ENCODE measurements at regions not wholly inside any gene's neighbourhood (a gene's known extent, or its start where the extent isn't known, plus 50 kb on each side); places are given as distances from the start of the nearest gene placed in this dataset.
"Not testable (repeated sequence)": the region's sequence is repeated elsewhere in the genome, so short reads cannot be mapped to it uniquely, and the experiment has no call there.

DNA sequence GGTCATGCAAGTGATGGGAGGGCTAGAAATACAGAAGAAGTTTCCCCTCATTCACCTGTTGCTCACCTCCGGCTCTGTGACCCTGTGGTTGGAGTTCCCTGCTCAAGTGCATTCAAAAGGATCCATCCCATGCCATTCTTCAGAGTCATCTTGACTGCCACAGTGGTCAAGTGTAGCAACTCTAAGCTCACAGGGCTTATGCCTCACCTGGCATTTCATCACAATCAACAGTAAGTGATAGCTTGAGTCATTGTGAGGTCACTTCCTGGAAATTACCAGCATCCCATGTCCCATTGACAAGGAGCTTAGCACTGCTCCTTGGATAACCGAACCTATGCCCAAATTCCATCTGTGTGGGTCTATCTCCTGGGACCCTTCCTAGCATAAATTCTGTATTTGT, 55.6 kb downstream of the OR4C45 start:
- 0 to 60% (median 40%) methylated on average over 1 to 2 of the region's 2 CpGs; no CpG with 5 or more reads in 6 of the 10 experiments for WGBS, 10 experiments
- in situ Hi-C loops (cut with MboI; ENCODE audit: low pct_unique_long_range_greater_than_20kb in 2 of 9, low sequenced_read_pairs in 9 of 9, unreplicated experiment in 9 of 9) = loop anchor here in 1 of 9 experiments (25.0 kb wide), 1 partner anchor 249 kb away; no protein-coding TSS in a partner anchor

DNA sequence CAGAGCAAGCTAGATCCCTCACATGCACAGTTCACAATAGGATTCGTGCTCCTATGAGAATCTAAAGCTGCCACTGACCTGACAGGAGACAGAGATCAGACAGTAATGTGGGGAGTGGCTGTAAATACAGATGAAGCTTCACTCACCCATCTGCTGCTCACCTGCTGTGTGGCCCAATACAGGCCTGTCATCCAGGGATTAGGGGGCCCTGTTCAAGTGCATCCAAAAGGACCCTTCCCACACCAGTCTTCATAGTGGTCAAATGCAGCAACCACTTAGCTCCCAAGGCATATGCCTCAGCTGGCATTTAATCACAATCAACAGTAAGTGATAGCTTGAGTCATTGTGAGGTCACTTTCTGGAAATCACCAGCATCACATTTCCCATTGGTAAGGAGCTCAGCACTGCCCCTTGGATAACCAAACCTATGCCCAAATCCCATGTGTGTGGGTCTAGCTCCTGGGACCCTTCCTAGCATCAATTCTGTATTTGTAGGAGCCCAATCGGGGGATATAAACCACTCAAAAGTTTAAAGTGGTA, 65.6 kb downstream of the OR4C45 start:
- in situ Hi-C loops (cut with MboI; ENCODE audit: low pct_unique_long_range_greater_than_20kb in 2 of 9, low sequenced_read_pairs in 9 of 9, unreplicated experiment in 9 of 9) = loop anchor here in 1 of 9 experiments (25.0 kb wide), 1 partner anchor 239 kb away; no protein-coding TSS in a partner anchor
- no peak overlapping the region for H3K27ac ChIP-seq
- no peaks in the 10 kb centered on the region for H3K4me1 ChIP-seq (replicated peaks in 1 of 2)
- ATAC-seq (replicated peaks in 6 of 8) = no peak
- 0 to 83% (median 30%) methylated on average over 1 to 2 of the region's 2 CpGs; no CpG with 5 or more reads in 1 of the 10 experiments for WGBS, 10 experiments
- no peak overlapping the region for H3K4me3 ChIP-seq

More for the DNA sequence above, 55.6 kb downstream of the OR4C45 start:
- Histone ChIP-seq H3K4me3 (no peak overlapping the region), H3K4me1 (replicated peaks in 1 of 2) (no peaks in the 10 kb centered on the region), H3K27ac (no peak overlapping the region)
- ATAC-seq (replicated peaks in 6 of 8) = no peak

DNA sequence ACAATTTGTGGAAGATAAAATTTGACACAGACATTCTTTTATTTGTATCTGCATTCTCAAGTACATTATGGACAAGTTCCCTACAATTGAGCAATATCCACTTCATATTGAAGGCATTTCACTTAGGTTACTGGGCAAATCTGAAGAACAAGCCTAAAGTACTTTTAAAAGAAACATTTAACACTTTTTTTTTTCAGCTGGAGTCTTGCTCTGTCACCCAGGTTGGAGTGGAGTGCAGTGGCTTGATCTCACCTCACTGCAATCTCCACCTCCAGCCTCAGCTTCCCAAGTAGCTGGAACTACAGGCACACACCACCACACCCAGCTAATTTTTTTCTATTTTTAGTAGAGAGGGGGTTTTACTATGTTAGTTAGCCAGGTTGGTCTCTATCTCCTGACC, 70.2 kb downstream of the OR4C45 start:
- Histone ChIP-seq H3K27ac (no peak overlapping the region), H3K4me1 (replicated peaks in 1 of 2) (no peaks in the 10 kb centered on the region), H3K4me3 (no peak overlapping the region)
- ATAC-seq (replicated peaks in 6 of 8) = no peak
- in situ Hi-C loops (cut with MboI; ENCODE audit: low pct_unique_long_range_greater_than_20kb in 2 of 9, low sequenced_read_pairs in 9 of 9, unreplicated experiment in 9 of 9) = no loop called here

DNA sequence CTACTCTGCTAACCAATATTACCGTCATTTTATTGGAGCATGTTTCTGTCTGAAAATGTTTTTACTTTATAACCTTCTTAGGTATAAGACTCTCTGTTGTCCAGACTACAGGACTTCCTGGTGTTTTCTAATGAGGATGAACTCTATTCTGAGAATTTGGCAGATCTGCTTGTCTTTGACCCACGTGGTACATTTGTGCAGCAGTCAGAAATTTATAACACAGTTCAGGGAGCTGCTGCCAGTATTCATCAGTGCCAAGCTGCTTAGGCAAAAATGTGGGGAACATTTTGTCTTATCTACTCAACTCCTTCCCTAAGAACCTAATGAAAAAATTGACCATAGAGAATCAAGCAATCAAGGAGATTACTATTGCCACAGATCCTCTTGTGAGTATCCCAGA, 108.0 kb downstream of the OR4C45 start:
- in situ Hi-C loops (cut with MboI; ENCODE audit: low pct_unique_long_range_greater_than_20kb in 2 of 9, low sequenced_read_pairs in 9 of 9, unreplicated experiment in 9 of 9); H3K27ac ChIP-seq; ATAC-seq (replicated peaks in 6 of 8); H3K4me3 ChIP-seq; H3K4me1 ChIP-seq (replicated peaks in 1 of 2): not testable (repeated sequence)
- 0 to 70% (median 41%) methylated on average over 1 to 2 of the region's 2 CpGs; no CpG with 5 or more reads in 3 of the 10 experiments for WGBS, 10 experiments

DNA sequence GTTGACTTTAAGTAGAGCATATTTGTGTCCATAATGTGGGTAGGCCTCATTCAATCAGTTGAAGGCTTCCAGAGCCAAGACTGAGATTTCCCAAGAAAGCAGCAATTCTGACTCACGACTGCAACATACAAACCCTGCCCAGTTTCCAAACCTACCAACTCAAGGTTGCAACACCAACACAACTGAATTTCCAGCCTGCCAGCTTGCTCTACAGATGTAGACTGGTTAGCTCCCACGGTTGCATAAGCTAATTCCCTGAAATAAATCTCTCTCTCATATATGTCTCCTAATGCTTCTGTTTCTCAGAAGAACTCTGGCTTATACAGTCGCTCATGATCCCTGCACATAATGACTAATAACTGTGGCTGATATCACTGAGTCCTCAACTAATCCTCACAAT, 113.6 kb downstream of the OR4C45 start:
- 0 to 80% (median 33%) methylated on average over 1 to 3 of the region's 3 CpGs; no CpG with 5 or more reads in 3 of the 10 experiments for WGBS, 10 experiments
- H3K27ac ChIP-seq; in situ Hi-C loops (cut with MboI; ENCODE audit: low pct_unique_long_range_greater_than_20kb in 2 of 9, low sequenced_read_pairs in 9 of 9, unreplicated experiment in 9 of 9); ATAC-seq (replicated peaks in 6 of 8); H3K4me3 ChIP-seq; H3K4me1 ChIP-seq (replicated peaks in 1 of 2): not testable (repeated sequence)

DNA sequence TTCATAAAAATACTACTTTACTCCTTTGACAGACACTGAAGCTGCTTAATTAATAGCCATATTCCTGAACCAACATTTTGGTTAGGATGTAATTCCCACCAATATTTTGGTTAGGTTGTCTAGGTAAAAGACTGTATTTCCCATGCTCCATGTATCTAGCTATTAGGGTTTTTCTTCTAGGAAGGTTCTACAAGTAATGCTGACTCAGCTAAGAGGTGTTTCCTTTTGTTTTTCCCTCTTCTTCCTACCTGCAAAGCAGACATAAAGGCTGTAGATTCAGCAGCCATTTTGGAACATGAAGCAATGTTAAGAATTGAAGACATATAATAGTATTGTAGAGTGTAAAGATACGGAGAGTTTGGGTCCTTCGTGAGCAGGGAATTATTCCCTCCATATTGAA, 115.3 kb downstream of the OR4C45 start:
- H3K4me1 ChIP-seq (replicated peaks in 1 of 2); in situ Hi-C loops (cut with MboI; ENCODE audit: low pct_unique_long_range_greater_than_20kb in 2 of 9, low sequenced_read_pairs in 9 of 9, unreplicated experiment in 9 of 9); H3K27ac ChIP-seq; ATAC-seq (replicated peaks in 6 of 8); H3K4me3 ChIP-seq: not testable (repeated sequence)
- WGBS, 10 experiments = 0 to 69% (median 54%) methylated on average over 2 of the region's 2 CpGs; no CpG with 5 or more reads in 4 of the 10 experiments

DNA sequence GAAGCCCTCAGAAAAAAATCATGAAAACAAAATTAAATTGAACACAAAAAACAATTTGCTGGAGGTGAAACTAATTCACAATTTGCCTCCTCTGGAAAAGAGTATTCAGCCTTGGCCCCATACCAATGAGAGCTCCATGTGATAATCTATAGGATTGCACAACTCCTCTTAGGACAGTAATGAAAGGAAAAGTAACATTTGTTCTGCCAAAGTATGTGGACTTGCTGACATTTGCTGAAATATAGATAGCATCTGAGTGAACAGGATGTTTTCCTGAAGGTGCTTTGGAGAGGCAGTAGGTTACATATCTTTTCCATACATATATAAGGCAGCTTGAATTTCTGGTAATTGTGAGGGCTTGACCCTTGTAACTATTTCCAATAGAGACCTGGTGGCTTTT, 122.8 kb downstream of the OR4C45 start:
- Histone ChIP-seq H3K4me3 (no peak overlapping the region), H3K27ac (no peak overlapping the region), H3K4me1 (replicated peaks in 1 of 2) (no peaks in the 10 kb centered on the region)
- in situ Hi-C loops (cut with MboI; ENCODE audit: low pct_unique_long_range_greater_than_20kb in 2 of 9, low sequenced_read_pairs in 9 of 9, unreplicated experiment in 9 of 9) = loop anchor here in 1 of 9 experiments (25.0 kb wide), 1 partner anchor 207 kb away; no protein-coding TSS in a partner anchor
- ATAC-seq (replicated peaks in 6 of 8) = no peak

DNA sequence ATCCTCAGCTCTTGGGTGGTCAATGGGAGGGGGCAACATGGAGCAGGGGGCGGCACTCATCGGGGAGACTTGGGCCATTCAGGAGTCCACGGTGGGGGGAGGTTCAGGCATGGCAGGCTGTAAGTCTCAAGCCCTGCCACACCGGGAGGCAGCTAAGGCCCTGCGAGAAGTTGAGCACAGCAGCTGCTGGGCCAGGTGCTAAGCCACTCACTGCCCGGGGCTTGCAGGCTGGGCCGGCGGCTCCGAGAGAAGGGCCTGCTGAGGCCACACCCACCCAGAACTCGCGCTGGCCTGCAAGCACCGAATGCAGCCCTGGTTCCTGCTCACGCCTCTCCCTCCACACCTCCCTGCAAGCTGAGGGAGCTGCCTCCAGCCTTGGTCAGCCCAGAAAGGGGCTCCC, 131.4 kb downstream of the OR4C45 start:
- 100% methylated on average over 1 of the region's 13 CpGs; no CpG with 5 or more reads in 9 of the 10 experiments for WGBS, 10 experiments
- in situ Hi-C loops (cut with MboI; ENCODE audit: low pct_unique_long_range_greater_than_20kb in 2 of 9, low sequenced_read_pairs in 9 of 9, unreplicated experiment in 9 of 9) = loop anchor here in 1 of 9 experiments (25.0 kb wide), 1 partner anchor 198 kb away; no protein-coding TSS in a partner anchor
- Histone ChIP-seq H3K27ac (no peak overlapping the region), H3K4me1 (replicated peaks in 1 of 2) (no peaks in the 10 kb centered on the region), H3K4me3 (no peak overlapping the region)
- no peak for ATAC-seq (replicated peaks in 6 of 8)

DNA sequence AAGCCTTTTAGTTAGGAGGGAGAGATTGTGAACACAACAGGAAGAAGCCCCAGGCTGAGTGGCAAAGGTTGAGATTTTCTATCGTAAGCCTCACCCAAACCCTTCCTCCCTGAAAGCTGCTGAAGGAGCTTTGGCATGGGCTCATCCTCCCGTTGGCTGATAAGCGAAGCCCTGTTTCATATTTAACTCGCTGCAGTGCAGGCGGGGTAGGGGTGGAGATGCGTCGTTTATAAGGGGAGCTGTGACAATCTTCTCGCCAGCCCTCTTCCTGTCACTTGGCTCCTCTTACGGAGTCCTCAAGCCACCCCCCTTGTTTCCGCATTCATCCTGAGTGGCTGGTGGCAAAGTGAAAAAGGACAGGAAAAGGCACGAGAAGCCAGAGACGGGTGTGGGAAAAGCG, 137.0 kb downstream of the OR4C45 start:
- Histone ChIP-seq H3K4me3 (no peak overlapping the region), H3K4me1 (replicated peaks in 1 of 2) (no peaks in the 10 kb centered on the region), H3K27ac (no peak overlapping the region)
- in situ Hi-C loops (cut with MboI; ENCODE audit: low pct_unique_long_range_greater_than_20kb in 2 of 9, low sequenced_read_pairs in 9 of 9, unreplicated experiment in 9 of 9) = loop anchor here in 1 of 9 experiments (25.0 kb wide), 1 partner anchor 193 kb away; no protein-coding TSS in a partner anchor
- ATAC-seq (replicated peaks in 6 of 8) = no peak
- WGBS, 10 experiments = 0 to 100% (median 75%) methylated on average over 2 to 7 of the region's 13 CpGs; no CpG with 5 or more reads in 1 of the 10 experiments

DNA sequence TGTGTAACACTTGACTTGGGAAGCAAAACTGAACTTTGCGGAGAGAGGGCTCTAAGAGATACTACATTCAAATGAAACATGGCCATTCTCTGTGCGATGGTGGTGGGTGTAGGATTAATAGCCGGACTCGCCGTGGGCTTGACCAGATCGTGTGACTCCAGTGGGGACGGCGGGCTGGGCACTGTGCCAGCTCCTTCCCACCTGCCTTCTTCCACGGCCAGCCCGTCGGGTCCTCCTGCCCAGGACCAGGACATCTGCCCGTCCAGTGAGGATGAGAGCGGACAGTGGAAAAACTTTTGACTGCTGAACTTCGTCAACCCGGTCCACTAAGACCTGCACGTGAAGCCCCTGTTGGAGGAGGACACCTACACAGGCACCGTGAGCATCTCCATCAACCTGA, 137.4 kb downstream of the OR4C45 start:
- H3K4me1 ChIP-seq (replicated peaks in 1 of 2) = no peaks in the 10 kb centered on the region

DNA sequence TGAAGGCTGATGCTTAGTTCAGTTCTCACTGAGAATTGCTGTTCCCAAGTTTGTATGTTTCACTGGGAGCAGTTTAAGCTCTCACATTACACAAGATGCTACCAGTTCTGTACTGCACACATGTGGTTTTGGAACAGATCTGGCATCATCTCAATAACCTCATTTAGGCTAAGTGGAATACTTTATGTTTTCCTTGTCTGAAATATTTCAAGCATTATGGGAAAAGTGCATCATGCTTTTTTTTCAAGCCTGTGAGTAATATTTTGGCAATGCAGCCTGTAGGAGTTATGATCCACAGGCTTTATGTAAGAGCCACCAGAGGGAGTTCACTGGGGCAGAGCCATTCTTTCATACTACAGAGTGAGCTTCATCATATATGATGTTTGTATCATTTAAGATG, 141.5 kb downstream of the OR4C45 start:
- Histone ChIP-seq H3K4me1 (replicated peaks in 1 of 2) (no peaks in the 10 kb centered on the region), H3K4me3 (no peak overlapping the region), H3K27ac (no peak overlapping the region)
- ATAC-seq (replicated peaks in 6 of 8) = peak in 2 of 8 experiments; percentile 54 to 67
- in situ Hi-C loops (cut with MboI; ENCODE audit: low pct_unique_long_range_greater_than_20kb in 2 of 9, low sequenced_read_pairs in 9 of 9, unreplicated experiment in 9 of 9) = loop anchor here in 1 of 9 experiments (25.0 kb wide), 1 partner anchor 188 kb away; no protein-coding TSS in a partner anchor

More for the DNA sequence above, 137.4 kb downstream of the OR4C45 start:
- Histone ChIP-seq H3K4me3 (no peak overlapping the region), H3K27ac (no peak overlapping the region)
- in situ Hi-C loops (cut with MboI; ENCODE audit: low pct_unique_long_range_greater_than_20kb in 2 of 9, low sequenced_read_pairs in 9 of 9, unreplicated experiment in 9 of 9) = loop anchor here in 1 of 9 experiments (25.0 kb wide), 1 partner anchor 192 kb away; no protein-coding TSS in a partner anchor
- ATAC-seq (replicated peaks in 6 of 8) = no peak
- 50 to 100% (median 91%) methylated on average over 1 to 5 of the region's 17 CpGs; no CpG with 5 or more reads in 2 of the 10 experiments for WGBS, 10 experiments

DNA sequence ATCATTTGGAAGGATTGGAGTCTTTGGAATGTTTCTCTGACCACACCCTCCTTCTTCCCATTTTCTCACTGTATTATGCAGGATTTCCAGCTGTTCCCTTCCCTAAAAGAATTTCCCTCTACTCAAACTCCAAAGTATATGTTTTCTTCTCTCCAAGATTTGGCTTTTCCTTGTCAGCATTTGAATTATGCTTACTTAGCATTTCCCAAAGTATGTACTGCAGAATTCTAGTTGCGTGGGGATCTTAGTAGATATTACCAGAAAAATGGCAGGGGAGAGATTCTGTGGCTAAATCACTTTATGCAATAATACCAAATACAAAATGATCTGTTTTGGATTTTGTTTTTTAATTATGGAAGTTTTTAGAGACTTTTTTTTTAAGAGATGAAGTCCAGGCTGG, 142.3 kb downstream of the OR4C45 start:
- in situ Hi-C loops (cut with MboI; ENCODE audit: low pct_unique_long_range_greater_than_20kb in 2 of 9, low sequenced_read_pairs in 9 of 9, unreplicated experiment in 9 of 9) = loop anchor here in 1 of 9 experiments (25.0 kb wide), 1 partner anchor 187 kb away; no protein-coding TSS in a partner anchor
- WGBS, 10 experiments = 43 to 100% (median 86%) methylated on average over 1 of the region's 1 CpG; no CpG with 5 or more reads in 1 of the 10 experiments
- no peak for ATAC-seq (replicated peaks in 6 of 8)
- no peaks in the 10 kb centered on the region for H3K4me1 ChIP-seq (replicated peaks in 1 of 2)
- H3K4me3 ChIP-seq = no peak overlapping the region
- H3K27ac ChIP-seq = no peak overlapping the region

DNA sequence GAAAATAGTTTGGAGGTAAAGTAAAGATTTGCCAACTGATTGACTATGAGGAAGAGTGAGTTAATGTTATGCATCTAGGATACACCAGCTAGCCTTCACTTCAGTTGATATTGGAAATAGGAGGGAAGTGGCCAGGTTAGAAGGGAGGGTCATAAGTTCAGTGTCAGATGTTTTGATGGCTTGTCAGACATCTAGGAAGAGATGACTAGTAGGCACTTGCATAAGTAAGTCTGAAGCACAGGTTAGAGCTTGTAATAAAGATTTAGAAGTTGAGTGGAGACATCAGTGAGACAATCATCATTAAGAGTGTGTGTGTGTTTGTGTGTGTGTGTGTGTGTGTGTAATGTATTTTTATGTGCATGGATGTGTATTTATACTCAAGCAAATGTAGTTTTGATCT, 146.1 kb downstream of the OR4C45 start:
- Histone ChIP-seq H3K4me3 (no peak overlapping the region), H3K4me1 (replicated peaks in 1 of 2) (no peaks in the 10 kb centered on the region), H3K27ac (no peak overlapping the region)
- in situ Hi-C loops (cut with MboI; ENCODE audit: low pct_unique_long_range_greater_than_20kb in 2 of 9, low sequenced_read_pairs in 9 of 9, unreplicated experiment in 9 of 9) = no loop called here
- ATAC-seq (replicated peaks in 6 of 8) = no peak

DNA sequence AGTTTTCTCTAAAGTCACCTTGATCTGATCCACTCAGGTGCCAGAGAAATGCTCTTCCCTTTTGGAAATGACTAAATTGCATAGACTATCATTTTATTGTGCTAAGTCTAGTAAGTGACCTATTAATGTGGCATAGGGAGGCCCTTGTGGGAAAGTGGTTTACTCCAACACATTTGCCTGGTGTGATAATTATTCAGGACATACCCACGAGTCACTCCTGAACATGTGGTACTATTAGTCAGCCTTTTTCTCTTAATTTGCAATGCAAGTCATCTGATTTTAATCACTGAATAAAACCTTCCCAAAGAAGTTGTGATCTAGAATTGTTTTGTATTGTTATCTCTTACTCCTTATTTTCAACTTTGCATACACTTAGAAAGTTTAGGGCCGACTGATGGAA, 148.7 kb downstream of the OR4C45 start:
- 0 to 92% (median 48%) methylated on average over 1 to 2 of the region's 2 CpGs for WGBS, 10 experiments
- H3K4me1 ChIP-seq (replicated peaks in 1 of 2) = no peaks in the 10 kb centered on the region
- H3K27ac ChIP-seq = no peak overlapping the region
- ATAC-seq (replicated peaks in 6 of 8) = peak in 2 of 8 experiments; percentile 84 to 89
- H3K4me3 ChIP-seq = no peak overlapping the region
- in situ Hi-C loops (cut with MboI; ENCODE audit: low pct_unique_long_range_greater_than_20kb in 2 of 9, low sequenced_read_pairs in 9 of 9, unreplicated experiment in 9 of 9) = no loop called here
